ENCODE measurements at regions not wholly inside any gene's neighbourhood (a gene's known extent, or its start where the extent isn't known, plus 50 kb on each side); places are given as distances from the start of the nearest gene placed in this dataset.

GRCh38 chr9:14434971-14435718 is 121.2 kb upstream of the NFIB start:
- no peak for TF ChIP-seq POLR2AphosphoS5 (IDR thresholded peaks at IDR 0.05)
- no peak for TF ChIP-seq CTCF (IDR thresholded peaks at IDR 0.05 in 8 of 11, conservative IDR thresholded peaks at IDR 0.05 in 3 of 11)
- no peak for TF ChIP-seq POLR2A (IDR thresholded peaks at IDR 0.05)
- Histone ChIP-seq H3K27ac (no peak overlapping the region), H3K9me3 (no peaks in the 10 kb centered on the region), H3K27me3 (replicated peaks in 1 of 7) (peaks cover 0 to 12% (median 0%) of the 10 kb centered on the region in 7 donors), H3K4me1 (peaks cover 0 to 13% (median 9%) of the 10 kb centered on the region in 6 donors), H3K36me3 (no peaks in the 10 kb centered on the region), H3K4me3 (no peak overlapping the region)
- no peak for DNase-seq
- WGBS, 5 donors: 82 to 89% (median 85%) methylated on average over 2 of the region's 2 CpGs
- intact Hi-C loops (cut with DNase I; ENCODE audit: low total_unique reads): no loop called here

- H3K36me3 ChIP-seq: no peaks in the 10 kb centered on the region
- H3K4me3 ChIP-seq: no peak overlapping the region
- H3K27ac ChIP-seq: peak overlapping the region in 1 of 8 donors; percentile 45
- H3K4me1 ChIP-seq: peaks cover 0 to 13% (median 9%) of the 10 kb centered on the region in 6 donors
- intact Hi-C loops (cut with DNase I; ENCODE audit: low total_unique reads): no loop called here
- TF ChIP-seq POLR2AphosphoS5 (IDR thresholded peaks at IDR 0.05): no peak
- peaks cover 0 to 12% (median 0%) of the 10 kb centered on the region in 7 donors for H3K27me3 ChIP-seq (replicated peaks in 1 of 7)
- no peak for DNase-seq
- no peaks in the 10 kb centered on the region for H3K9me3 ChIP-seq
Measured at GRCh38 chr9:14434158-14434504, 120.2 kb upstream of the NFIB start.

GRCh38 chr9:14433351-14434157 is 119.6 kb upstream of the NFIB start:
- Histone ChIP-seq H3K36me3 (no peaks in the 10 kb centered on the region), H3K4me1 (peaks cover 0 to 17% (median 10%) of the 10 kb centered on the region in 6 donors), H3K27me3 (replicated peaks in 1 of 7) (peaks cover 0 to 15% (median 0%) of the 10 kb centered on the region in 7 donors), H3K9me3 (no peaks in the 10 kb centered on the region), H3K27ac (peak overlapping the region in 6 of 8 donors; percentile 8 to 45 (median 30)), H3K4me3 (peak overlapping the region in 2 of 8 donors; percentile 9 to 37)
- peak in 2 of 11 experiments; percentile 26 to 35 for TF ChIP-seq CTCF (IDR thresholded peaks at IDR 0.05 in 8 of 11, conservative IDR thresholded peaks at IDR 0.05 in 3 of 11)
- no peak for TF ChIP-seq POLR2A (IDR thresholded peaks at IDR 0.05)
- TF ChIP-seq POLR2AphosphoS5 (IDR thresholded peaks at IDR 0.05): no peak
- 12 to 21% (median 13%) methylated on average over 13 of the region's 13 CpGs for WGBS, 5 donors
- no peak for DNase-seq
- intact Hi-C loops (cut with DNase I; ENCODE audit: low total_unique reads): no loop called here

- DNase-seq: no peak
- Histone ChIP-seq H3K27ac (peak overlapping the region in 6 of 8 donors; percentile 8 to 45 (median 30)), H3K4me3 (no peak overlapping the region), H3K36me3 (no peaks in the 10 kb centered on the region), H3K4me1 (peaks cover 0 to 18% (median 10%) of the 10 kb centered on the region in 6 donors), H3K27me3 (replicated peaks in 1 of 7) (peaks cover 0 to 21% (median 0%) of the 10 kb centered on the region in 7 donors), H3K9me3 (no peaks in the 10 kb centered on the region)
- TF ChIP-seq POLR2AphosphoS5 (IDR thresholded peaks at IDR 0.05) (no peak), POLR2A (IDR thresholded peaks at IDR 0.05) (no peak), CTCF (IDR thresholded peaks at IDR 0.05 in 8 of 11, conservative IDR thresholded peaks at IDR 0.05 in 3 of 11) (no peak)
- WGBS, 5 donors: 34 to 63% (median 47%) methylated on average over 1 of the region's 1 CpG
- intact Hi-C loops (cut with DNase I; ENCODE audit: low total_unique reads): no loop called here
Measured at GRCh38 chr9:14432666-14433350, 118.9 kb upstream of the NFIB start.
